ENCODE measurements at regions not wholly inside any gene's neighbourhood (a gene's known extent, or its start where the extent isn't known, plus 50 kb on each side); places are given as distances from the start of the nearest gene placed in this dataset.

GRCh38 chr5:2176581-2176980, 293.9 kb upstream of the IRX4 start:
- TF ChIP-seq CTCF (IDR thresholded peaks at IDR 0.05; ENCODE audit: insufficient read depth, low read depth, low read length) (no peak), EZH2 (IDR thresholded peaks at IDR 0.05; ENCODE audit: insufficient read depth, low read length) (no peak)

Data from astrocyte (in vitro differentiated cells and primary cell).